ENCODE measurements at regions not wholly inside any gene's neighbourhood (a gene's known extent, or its start where the extent isn't known, plus 50 kb on each side); places are given as distances from the start of the nearest gene placed in this dataset.

DNA sequence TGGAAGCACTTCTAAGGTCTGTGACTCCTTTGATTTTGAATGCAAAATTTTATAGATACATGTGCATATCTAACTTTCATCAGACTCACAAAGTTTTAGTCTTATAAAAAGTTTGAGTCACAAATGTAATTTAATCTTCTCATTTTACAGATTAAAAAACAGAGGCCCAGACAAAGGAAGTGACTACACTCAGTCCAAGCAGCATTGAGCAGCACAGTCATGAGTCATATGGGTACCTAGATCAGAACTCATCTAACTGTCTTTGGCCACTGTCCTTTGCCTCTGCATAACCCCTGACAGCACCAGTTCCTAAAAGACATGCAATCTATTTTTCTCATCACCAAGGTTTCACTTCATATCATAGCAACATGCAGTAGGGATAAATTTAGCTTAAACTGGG, 210.7 kb upstream of the KCNH8 start:
- no peak for TF ChIP-seq POLR2A (IDR thresholded peaks at IDR 0.05; ENCODE audit: low read depth, low read length)
- no peak for TF ChIP-seq POLR2AphosphoS5 (IDR thresholded peaks at IDR 0.05; ENCODE audit: low read depth, low read length)
- TF ChIP-seq TAF1 (IDR thresholded peaks at IDR 0.05; ENCODE audit: borderline replicate concordance, low read depth, low read length): no peak

Data from GM12892 (cell line).